ENCODE measurements at regions not wholly inside any gene's neighbourhood (a gene's known extent, or its start where the extent isn't known, plus 50 kb on each side); places are given as distances from the start of the nearest gene placed in this dataset.
A peak's percentile ranks its signal among the peaks of the same experiment; 100 is the strongest.
"Not testable (repeated sequence)": the region's sequence is repeated elsewhere in the genome, so short reads cannot be mapped to it uniquely, and the experiment has no call there.

DNA sequence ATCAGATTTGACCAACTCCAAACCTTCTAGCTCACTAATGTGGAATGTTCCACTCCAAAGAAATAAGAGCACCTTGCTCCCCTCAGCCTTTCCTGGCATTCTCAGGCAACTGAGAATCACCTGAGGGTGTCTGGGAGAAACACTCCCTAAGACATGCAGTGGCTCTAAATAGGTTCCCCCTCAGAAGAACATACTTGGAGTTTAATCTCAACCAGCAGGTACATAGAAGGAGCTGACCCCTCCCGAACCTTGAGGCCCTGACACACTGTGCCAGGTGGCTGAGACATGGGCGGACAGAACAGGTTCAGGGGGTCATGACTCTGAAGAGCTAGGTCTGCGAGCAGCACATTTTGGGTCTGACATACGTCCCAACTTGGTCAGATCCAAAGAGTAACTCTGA lies 107.6 kb upstream of the MAP3K4 start:
- no peak overlapping the region for H4K91ac ChIP-seq (ENCODE audit: low read depth, low read length)
- no peak overlapping the region for H3K4me3 ChIP-seq (ENCODE audit: low read depth, low read length)
- peaks cover 3% of the 10 kb centered on the region for H3K79me1 ChIP-seq (ENCODE audit: low read length)
- no peak overlapping the region for H2AFZ ChIP-seq (ENCODE audit: insufficient read depth, low read length, poor library complexity)
- H2BK12ac ChIP-seq (ENCODE audit: low read length): no peak overlapping the region
- no peaks in the 10 kb centered on the region for H3K79me2 ChIP-seq (ENCODE audit: control insufficient read depth, insufficient read depth, low read length, poor library complexity)
- peak overlapping the region; percentile 48 for H3K27ac ChIP-seq (ENCODE audit: low read depth, low read length)
- no peak overlapping the region for H3K18ac ChIP-seq (ENCODE audit: low read length)
- no peak overlapping the region for H3K23ac ChIP-seq (ENCODE audit: low read length)
- no peaks in the 10 kb centered on the region for H3K36me3 ChIP-seq (ENCODE audit: control insufficient read depth in 1 of 2, insufficient read depth in 2 of 2, low read length in 2 of 2)
- H3K4ac ChIP-seq (ENCODE audit: low read depth, low read length): no peak overlapping the region
- WGBS (ENCODE audit: extremely low coverage, insufficient coverage, insufficient read length): no CpG with 5 or more reads among the region's 4 CpGs
- H4K8ac ChIP-seq (ENCODE audit: low read depth, low read length): no peak overlapping the region
- no peak overlapping the region for H3K9ac ChIP-seq (ENCODE audit: low read length)
- H2BK120ac ChIP-seq (ENCODE audit: insufficient read depth, low read length, poor library complexity): no peak overlapping the region
- H3K27me3 ChIP-seq (ENCODE audit: insufficient read depth, low read length): no peaks in the 10 kb centered on the region
- peak overlapping the region; percentile 6 for H3K14ac ChIP-seq (ENCODE audit: low read length)
- H3K4me1 ChIP-seq (ENCODE audit: control insufficient read depth in 1 of 2, insufficient read depth in 2 of 2, low read length in 2 of 2): peaks cover 6 to 10% of the 10 kb centered on the region in 2 experiments
- H2AK5ac ChIP-seq (ENCODE audit: low read length): no peak overlapping the region
- no peak overlapping the region for H3K4me2 ChIP-seq (ENCODE audit: low read length)
- no peak overlapping the region for H2BK5ac ChIP-seq (ENCODE audit: low read depth, low read length, poor library complexity)
- DNase-seq: peak; percentile 11 to 42
- H3K9me3 ChIP-seq (ENCODE audit: insufficient read depth, low read depth, low read length): no peaks in the 10 kb centered on the region
- H4K12ac ChIP-seq (ENCODE audit: low read depth, low read length): no peak overlapping the region

DNA sequence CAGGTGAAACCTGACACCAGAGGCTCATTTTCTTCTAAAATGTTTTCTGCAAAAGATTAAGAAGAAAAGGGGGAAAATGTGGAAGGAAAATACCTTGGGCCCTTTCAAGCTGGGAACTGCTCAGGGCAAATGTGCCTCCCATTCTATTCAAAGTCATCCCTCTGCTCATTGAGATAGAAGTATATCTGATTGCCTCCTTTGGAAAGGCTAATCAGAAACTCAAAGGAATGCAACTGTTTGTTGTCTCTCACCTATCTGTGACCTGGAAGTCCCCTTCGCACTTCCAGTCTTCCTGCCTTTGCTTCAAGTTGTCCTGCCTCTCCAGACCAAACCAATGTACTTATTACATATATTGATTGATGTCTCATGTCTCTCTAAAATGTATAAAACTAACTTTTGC lies 102.4 kb upstream of the MAP3K4 start:
- H3K23ac ChIP-seq (ENCODE audit: low read length); H3K36me3 ChIP-seq (ENCODE audit: control insufficient read depth in 1 of 2, insufficient read depth in 2 of 2, low read length in 2 of 2); H3K79me1 ChIP-seq (ENCODE audit: low read length); H3K18ac ChIP-seq (ENCODE audit: low read length); H3K27ac ChIP-seq (ENCODE audit: low read depth, low read length); H2AK5ac ChIP-seq (ENCODE audit: low read length); H3K14ac ChIP-seq (ENCODE audit: low read length); DNase-seq; H3K4me3 ChIP-seq (ENCODE audit: low read depth, low read length); H3K4me1 ChIP-seq (ENCODE audit: control insufficient read depth in 1 of 2, insufficient read depth in 2 of 2, low read length in 2 of 2); H3K9me3 ChIP-seq (ENCODE audit: insufficient read depth, low read depth, low read length); H4K12ac ChIP-seq (ENCODE audit: low read depth, low read length); H4K8ac ChIP-seq (ENCODE audit: low read depth, low read length); H2BK5ac ChIP-seq (ENCODE audit: low read depth, low read length, poor library complexity); H3K9ac ChIP-seq (ENCODE audit: low read length); H2BK12ac ChIP-seq (ENCODE audit: low read length); H3K79me2 ChIP-seq (ENCODE audit: control insufficient read depth, insufficient read depth, low read length, poor library complexity); H4K91ac ChIP-seq (ENCODE audit: low read depth, low read length); H3K4me2 ChIP-seq (ENCODE audit: low read length); H3K27me3 ChIP-seq (ENCODE audit: insufficient read depth, low read length); H2AFZ ChIP-seq (ENCODE audit: insufficient read depth, low read length, poor library complexity); H3K4ac ChIP-seq (ENCODE audit: low read depth, low read length); H2BK120ac ChIP-seq (ENCODE audit: insufficient read depth, low read length, poor library complexity): not testable (repeated sequence)
- no CpG with 5 or more reads among the region's 1 CpG for WGBS (ENCODE audit: extremely low coverage, insufficient coverage, insufficient read length)

DNA sequence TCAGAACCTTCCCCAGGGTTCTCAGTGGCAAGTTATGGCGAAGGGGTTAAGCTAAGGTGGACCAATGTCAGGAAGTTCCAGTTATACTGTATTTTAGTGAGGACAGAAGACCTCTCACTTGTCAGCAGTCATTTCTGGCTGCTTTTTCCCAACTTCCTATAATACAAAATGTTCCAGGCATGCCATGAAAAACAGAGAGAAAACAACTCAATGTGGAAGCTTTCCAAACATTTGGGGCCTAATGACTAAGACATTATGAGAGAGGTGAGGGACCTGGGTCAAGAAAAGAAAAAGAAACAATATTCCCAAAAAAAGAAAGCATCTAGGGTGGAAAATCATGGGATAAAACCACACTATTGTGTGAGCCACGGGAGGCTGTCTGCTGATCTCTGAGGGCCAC lies 99.9 kb upstream of the MAP3K4 start:
- Histone ChIP-seq H3K18ac (ENCODE audit: low read length) (no peak overlapping the region), H3K9ac (ENCODE audit: low read length) (no peak overlapping the region), H3K4ac (ENCODE audit: low read depth, low read length) (no peak overlapping the region), H2AFZ (ENCODE audit: insufficient read depth, low read length, poor library complexity) (no peak overlapping the region), H2BK5ac (ENCODE audit: low read depth, low read length, poor library complexity) (no peak overlapping the region), H2BK12ac (ENCODE audit: low read length) (no peak overlapping the region), H2BK120ac (ENCODE audit: insufficient read depth, low read length, poor library complexity) (no peak overlapping the region), H3K9me3 (ENCODE audit: insufficient read depth, low read depth, low read length) (no peaks in the 10 kb centered on the region), H3K27me3 (ENCODE audit: insufficient read depth, low read length) (no peaks in the 10 kb centered on the region), H3K4me2 (ENCODE audit: low read length) (no peak overlapping the region), H2AK5ac (ENCODE audit: low read length) (no peak overlapping the region), H4K8ac (ENCODE audit: low read depth, low read length) (no peak overlapping the region), H3K79me1 (ENCODE audit: low read length) (no peaks in the 10 kb centered on the region), H3K4me3 (ENCODE audit: low read depth, low read length) (no peak overlapping the region), H4K91ac (ENCODE audit: low read depth, low read length) (no peak overlapping the region), H3K4me1 (ENCODE audit: control insufficient read depth in 1 of 2, insufficient read depth in 2 of 2, low read length in 2 of 2) (no peaks in the 10 kb centered on the region), H3K23ac (ENCODE audit: low read length) (no peak overlapping the region), H3K27ac (ENCODE audit: low read depth, low read length) (no peak overlapping the region), H3K36me3 (ENCODE audit: control insufficient read depth in 1 of 2, insufficient read depth in 2 of 2, low read length in 2 of 2) (no peaks in the 10 kb centered on the region), H4K12ac (ENCODE audit: low read depth, low read length) (no peak overlapping the region), H3K79me2 (ENCODE audit: control insufficient read depth, insufficient read depth, low read length, poor library complexity) (no peaks in the 10 kb centered on the region), H3K14ac (ENCODE audit: low read length) (no peak overlapping the region)
- no peak for DNase-seq
- no CpG with 5 or more reads among the region's 2 CpGs for WGBS (ENCODE audit: extremely low coverage, insufficient coverage, insufficient read length)

DNA sequence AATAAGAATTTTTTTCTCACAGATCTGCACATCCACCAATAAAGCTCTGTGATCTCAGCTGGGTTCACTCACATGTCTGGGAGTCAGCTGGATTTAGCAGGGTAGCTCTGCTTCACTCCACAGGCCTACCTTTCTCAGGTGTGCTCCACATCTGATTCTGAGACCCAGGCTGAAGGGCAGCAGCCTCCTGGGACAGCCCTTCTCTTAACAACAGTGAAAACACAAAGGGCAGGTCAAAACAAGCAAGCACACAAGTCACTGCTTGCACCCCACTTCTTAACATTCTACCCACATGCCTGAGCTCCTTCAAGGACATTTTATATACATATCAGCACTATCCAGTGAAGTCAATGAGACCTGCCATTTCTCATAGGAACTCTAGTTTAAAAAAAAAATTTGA lies 96.0 kb upstream of the MAP3K4 start:
- H3K14ac ChIP-seq (ENCODE audit: low read length): no peak overlapping the region
- H3K79me2 ChIP-seq (ENCODE audit: control insufficient read depth, insufficient read depth, low read length, poor library complexity): no peaks in the 10 kb centered on the region
- H3K23ac ChIP-seq (ENCODE audit: low read length): no peak overlapping the region
- H4K8ac ChIP-seq (ENCODE audit: low read depth, low read length): no peak overlapping the region
- H3K9ac ChIP-seq (ENCODE audit: low read length): no peak overlapping the region
- no peak overlapping the region for H2AFZ ChIP-seq (ENCODE audit: insufficient read depth, low read length, poor library complexity)
- H3K18ac ChIP-seq (ENCODE audit: low read length): no peak overlapping the region
- H2BK120ac ChIP-seq (ENCODE audit: insufficient read depth, low read length, poor library complexity): no peak overlapping the region
- H3K36me3 ChIP-seq (ENCODE audit: control insufficient read depth in 1 of 2, insufficient read depth in 2 of 2, low read length in 2 of 2): no peaks in the 10 kb centered on the region
- DNase-seq: no peak
- H3K9me3 ChIP-seq (ENCODE audit: insufficient read depth, low read depth, low read length): no peaks in the 10 kb centered on the region
- no peak overlapping the region for H4K91ac ChIP-seq (ENCODE audit: low read depth, low read length)
- H2AK5ac ChIP-seq (ENCODE audit: low read length): no peak overlapping the region
- no peak overlapping the region for H2BK12ac ChIP-seq (ENCODE audit: low read length)
- no peak overlapping the region for H2BK5ac ChIP-seq (ENCODE audit: low read depth, low read length, poor library complexity)
- H3K27ac ChIP-seq (ENCODE audit: low read depth, low read length): no peak overlapping the region
- no peaks in the 10 kb centered on the region for H3K27me3 ChIP-seq (ENCODE audit: insufficient read depth, low read length)
- H3K4me3 ChIP-seq (ENCODE audit: low read depth, low read length): no peak overlapping the region
- H3K79me1 ChIP-seq (ENCODE audit: low read length): no peaks in the 10 kb centered on the region
- H3K4ac ChIP-seq (ENCODE audit: low read depth, low read length): no peak overlapping the region
- no peak overlapping the region for H3K4me2 ChIP-seq (ENCODE audit: low read length)
- no peaks in the 10 kb centered on the region for H3K4me1 ChIP-seq (ENCODE audit: control insufficient read depth in 1 of 2, insufficient read depth in 2 of 2, low read length in 2 of 2)
- no peak overlapping the region for H4K12ac ChIP-seq (ENCODE audit: low read depth, low read length)

Data from trophoblast cell (in vitro differentiated cells and primary cell).